ENCODE measurements at regions not wholly inside any gene's neighbourhood (a gene's known extent, or its start where the extent isn't known, plus 50 kb on each side); places are given as distances from the start of the nearest gene placed in this dataset.

GRCh38 chr15:62816342-62817069, 226.0 kb upstream of the TPM1 start:
- TF ChIP-seq NFIC (IDR thresholded peaks at IDR 0.05) (no peak), TEAD4 (IDR thresholded peaks at IDR 0.05) (no peak), REST (IDR thresholded peaks at IDR 0.05; ENCODE audit: low read depth) (no peak), TCF12 (IDR thresholded peaks at IDR 0.05; ENCODE audit: low read depth) (no peak), USF1 (IDR thresholded peaks at IDR 0.05) (no peak), FOXM1 (IDR thresholded peaks at IDR 0.05; ENCODE audit: borderline replicate concordance, low read depth) (no peak), TAF1 (IDR thresholded peaks at IDR 0.05; ENCODE audit: low read depth) (no peak), CEBPB (IDR thresholded peaks at IDR 0.05) (no peak), RAD21 (IDR thresholded peaks at IDR 0.05; ENCODE audit: low read depth) (no peak), ZBTB7A (IDR thresholded peaks at IDR 0.05; ENCODE audit: low read depth) (no peak), CREB1 (IDR thresholded peaks at IDR 0.05; ENCODE audit: low read depth) (no peak), EGR1 (IDR thresholded peaks at IDR 0.05) (no peak), YY1 (IDR thresholded peaks at IDR 0.05; ENCODE audit: low read depth) (no peak)

- TF ChIP-seq RAD21 (IDR thresholded peaks at IDR 0.05; ENCODE audit: low read depth) (no peak), FOXM1 (IDR thresholded peaks at IDR 0.05; ENCODE audit: borderline replicate concordance, low read depth) (no peak), USF1 (IDR thresholded peaks at IDR 0.05) (no peak), EP300 (IDR thresholded peaks at IDR 0.05; ENCODE audit: borderline replicate concordance) (no peak), NFIC (IDR thresholded peaks at IDR 0.05) (no peak), EGR1 (IDR thresholded peaks at IDR 0.05) (no peak), TEAD4 (IDR thresholded peaks at IDR 0.05) (no peak), MAX (IDR thresholded peaks at IDR 0.05) (no peak), YY1 (IDR thresholded peaks at IDR 0.05; ENCODE audit: low read depth) (no peak), CEBPB (IDR thresholded peaks at IDR 0.05) (no peak), ZBTB7A (IDR thresholded peaks at IDR 0.05; ENCODE audit: low read depth) (no peak), TCF12 (IDR thresholded peaks at IDR 0.05; ENCODE audit: low read depth) (no peak), TAF1 (IDR thresholded peaks at IDR 0.05; ENCODE audit: low read depth) (no peak), CREB1 (IDR thresholded peaks at IDR 0.05; ENCODE audit: low read depth) (no peak), REST (IDR thresholded peaks at IDR 0.05; ENCODE audit: low read depth) (no peak)
Observed at GRCh38 chr15:62818691-62819090, 223.9 kb upstream of the TPM1 start.

GRCh38 chr15:62821384-62822131, 221.0 kb upstream of the TPM1 start:
- TF ChIP-seq TAF1 (IDR thresholded peaks at IDR 0.05; ENCODE audit: low read depth) (no peak), ZBTB7A (IDR thresholded peaks at IDR 0.05; ENCODE audit: low read depth) (no peak), FOXM1 (IDR thresholded peaks at IDR 0.05; ENCODE audit: borderline replicate concordance, low read depth) (no peak), NFIC (IDR thresholded peaks at IDR 0.05) (no peak)

- TF ChIP-seq TEAD4 (IDR thresholded peaks at IDR 0.05) (no peak), TCF12 (IDR thresholded peaks at IDR 0.05; ENCODE audit: low read depth) (no peak), USF1 (IDR thresholded peaks at IDR 0.05) (no peak), YY1 (IDR thresholded peaks at IDR 0.05; ENCODE audit: low read depth) (no peak), NFIC (IDR thresholded peaks at IDR 0.05) (no peak), RAD21 (IDR thresholded peaks at IDR 0.05; ENCODE audit: low read depth) (no peak), FOXM1 (IDR thresholded peaks at IDR 0.05; ENCODE audit: borderline replicate concordance, low read depth) (no peak), EGR1 (IDR thresholded peaks at IDR 0.05) (no peak), REST (IDR thresholded peaks at IDR 0.05; ENCODE audit: low read depth) (no peak), TAF1 (IDR thresholded peaks at IDR 0.05; ENCODE audit: low read depth) (no peak), EP300 (IDR thresholded peaks at IDR 0.05; ENCODE audit: borderline replicate concordance) (no peak), MAX (IDR thresholded peaks at IDR 0.05) (no peak)
Observed at GRCh38 chr15:62822228-62822627, 220.3 kb upstream of the TPM1 start.
